ENCODE measurements at regions not wholly inside any gene's neighbourhood (a gene's known extent, or its start where the extent isn't known, plus 50 kb on each side); places are given as distances from the start of the nearest gene placed in this dataset.

DNA sequence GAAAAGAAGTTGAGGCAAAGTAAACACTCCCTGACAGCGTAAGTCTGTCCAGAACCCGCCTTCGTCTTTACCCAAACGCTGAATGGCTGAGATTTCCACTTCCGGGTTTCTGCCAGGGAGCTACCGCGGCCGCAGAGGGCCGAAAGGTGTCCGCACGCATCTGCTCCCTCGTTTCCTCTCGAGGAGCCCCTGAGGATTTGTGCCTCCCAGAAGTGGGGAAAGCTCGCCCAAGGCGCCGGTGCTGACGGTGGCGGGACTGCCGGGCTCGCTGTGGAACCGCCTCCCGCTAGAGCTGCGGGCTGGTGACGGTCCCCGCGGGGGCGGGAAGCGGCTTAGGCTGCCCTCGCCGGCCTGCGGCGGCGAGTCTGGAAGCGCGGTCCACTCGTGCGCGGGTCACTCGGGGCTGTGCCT lies 1760.2 kb upstream of the DEFB115 start:
- Mint-ChIP-seq H3K27me3 (ENCODE audit: insufficient read depth, low read depth, poor library complexity) (peaks cover 2% of the 10 kb centered on the region), H3K9me3 (peaks cover 38% of the 10 kb centered on the region), H3K4me3 (no peak overlapping the region), H3K4me1 (no peaks in the 10 kb centered on the region), H3K27ac (no peak overlapping the region), H3K36me3 (ENCODE audit: low read depth) (peaks cover 15% of the 10 kb centered on the region)
- no peak overlapping the region for H3K27ac ChIP-seq (ENCODE audit: low read depth)
- TF ChIP-seq CREB1 (CRISPR knock-in tag; IDR thresholded peaks at IDR 0.05; ENCODE audit: low read depth), result no peak
- no peak for TF ChIP-seq ZNF331 (CRISPR knock-in tag; IDR thresholded peaks at IDR 0.05; ENCODE audit: low read depth)
- TF ChIP-seq JUNB (IDR thresholded peaks at IDR 0.05; ENCODE audit: unreplicated experiment), result no peak
- TF ChIP-seq, protein P1, sequence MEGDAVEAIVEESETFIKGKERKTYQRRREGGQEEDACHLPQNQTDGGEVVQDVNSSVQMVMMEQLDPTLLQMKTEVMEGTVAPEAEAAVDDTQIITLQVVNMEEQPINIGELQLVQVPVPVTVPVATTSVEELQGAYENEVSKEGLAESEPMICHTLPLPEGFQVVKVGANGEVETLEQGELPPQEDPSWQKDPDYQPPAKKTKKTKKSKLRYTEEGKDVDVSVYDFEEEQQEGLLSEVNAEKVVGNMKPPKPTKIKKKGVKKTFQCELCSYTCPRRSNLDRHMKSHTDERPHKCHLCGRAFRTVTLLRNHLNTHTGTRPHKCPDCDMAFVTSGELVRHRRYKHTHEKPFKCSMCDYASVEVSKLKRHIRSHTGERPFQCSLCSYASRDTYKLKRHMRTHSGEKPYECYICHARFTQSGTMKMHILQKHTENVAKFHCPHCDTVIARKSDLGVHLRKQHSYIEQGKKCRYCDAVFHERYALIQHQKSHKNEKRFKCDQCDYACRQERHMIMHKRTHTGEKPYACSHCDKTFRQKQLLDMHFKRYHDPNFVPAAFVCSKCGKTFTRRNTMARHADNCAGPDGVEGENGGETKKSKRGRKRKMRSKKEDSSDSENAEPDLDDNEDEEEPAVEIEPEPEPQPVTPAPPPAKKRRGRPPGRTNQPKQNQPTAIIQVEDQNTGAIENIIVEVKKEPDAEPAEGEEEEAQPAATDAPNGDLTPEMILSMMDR (conservative IDR thresholded peaks at IDR 0.05; ENCODE audit: low read depth in 2 of 2), result no peak
- TF ChIP-seq, protein P2, sequence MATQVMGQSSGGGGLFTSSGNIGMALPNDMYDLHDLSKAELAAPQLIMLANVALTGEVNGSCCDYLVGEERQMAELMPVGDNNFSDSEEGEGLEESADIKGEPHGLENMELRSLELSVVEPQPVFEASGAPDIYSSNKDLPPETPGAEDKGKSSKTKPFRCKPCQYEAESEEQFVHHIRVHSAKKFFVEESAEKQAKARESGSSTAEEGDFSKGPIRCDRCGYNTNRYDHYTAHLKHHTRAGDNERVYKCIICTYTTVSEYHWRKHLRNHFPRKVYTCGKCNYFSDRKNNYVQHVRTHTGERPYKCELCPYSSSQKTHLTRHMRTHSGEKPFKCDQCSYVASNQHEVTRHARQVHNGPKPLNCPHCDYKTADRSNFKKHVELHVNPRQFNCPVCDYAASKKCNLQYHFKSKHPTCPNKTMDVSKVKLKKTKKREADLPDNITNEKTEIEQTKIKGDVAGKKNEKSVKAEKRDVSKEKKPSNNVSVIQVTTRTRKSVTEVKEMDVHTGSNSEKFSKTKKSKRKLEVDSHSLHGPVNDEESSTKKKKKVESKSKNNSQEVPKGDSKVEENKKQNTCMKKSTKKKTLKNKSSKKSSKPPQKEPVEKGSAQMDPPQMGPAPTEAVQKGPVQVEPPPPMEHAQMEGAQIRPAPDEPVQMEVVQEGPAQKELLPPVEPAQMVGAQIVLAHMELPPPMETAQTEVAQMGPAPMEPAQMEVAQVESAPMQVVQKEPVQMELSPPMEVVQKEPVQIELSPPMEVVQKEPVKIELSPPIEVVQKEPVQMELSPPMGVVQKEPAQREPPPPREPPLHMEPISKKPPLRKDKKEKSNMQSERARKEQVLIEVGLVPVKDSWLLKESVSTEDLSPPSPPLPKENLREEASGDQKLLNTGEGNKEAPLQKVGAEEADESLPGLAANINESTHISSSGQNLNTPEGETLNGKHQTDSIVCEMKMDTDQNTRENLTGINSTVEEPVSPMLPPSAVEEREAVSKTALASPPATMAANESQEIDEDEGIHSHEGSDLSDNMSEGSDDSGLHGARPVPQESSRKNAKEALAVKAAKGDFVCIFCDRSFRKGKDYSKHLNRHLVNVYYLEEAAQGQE (IDR thresholded peaks at IDR 0.05; ENCODE audit: unreplicated experiment), result no peak
- no peak for TF ChIP-seq ZNF114 (CRISPR knock-in tag; IDR thresholded peaks at IDR 0.05)
- TF ChIP-seq POLR2AphosphoS5 (IDR thresholded peaks at IDR 0.05; ENCODE audit: low read depth), result no peak
- TF ChIP-seq EZH2 (IDR thresholded peaks at IDR 0.05; ENCODE audit: low read depth, unreplicated experiment), result no peak
- TF ChIP-seq NANOG (IDR thresholded peaks at IDR 0.05; ENCODE audit: borderline replicate concordance), result no peak
- no peak for TF ChIP-seq EZH2phosphoT487 (IDR thresholded peaks at IDR 0.05; ENCODE audit: unreplicated experiment)
- TF ChIP-seq, protein P3, sequence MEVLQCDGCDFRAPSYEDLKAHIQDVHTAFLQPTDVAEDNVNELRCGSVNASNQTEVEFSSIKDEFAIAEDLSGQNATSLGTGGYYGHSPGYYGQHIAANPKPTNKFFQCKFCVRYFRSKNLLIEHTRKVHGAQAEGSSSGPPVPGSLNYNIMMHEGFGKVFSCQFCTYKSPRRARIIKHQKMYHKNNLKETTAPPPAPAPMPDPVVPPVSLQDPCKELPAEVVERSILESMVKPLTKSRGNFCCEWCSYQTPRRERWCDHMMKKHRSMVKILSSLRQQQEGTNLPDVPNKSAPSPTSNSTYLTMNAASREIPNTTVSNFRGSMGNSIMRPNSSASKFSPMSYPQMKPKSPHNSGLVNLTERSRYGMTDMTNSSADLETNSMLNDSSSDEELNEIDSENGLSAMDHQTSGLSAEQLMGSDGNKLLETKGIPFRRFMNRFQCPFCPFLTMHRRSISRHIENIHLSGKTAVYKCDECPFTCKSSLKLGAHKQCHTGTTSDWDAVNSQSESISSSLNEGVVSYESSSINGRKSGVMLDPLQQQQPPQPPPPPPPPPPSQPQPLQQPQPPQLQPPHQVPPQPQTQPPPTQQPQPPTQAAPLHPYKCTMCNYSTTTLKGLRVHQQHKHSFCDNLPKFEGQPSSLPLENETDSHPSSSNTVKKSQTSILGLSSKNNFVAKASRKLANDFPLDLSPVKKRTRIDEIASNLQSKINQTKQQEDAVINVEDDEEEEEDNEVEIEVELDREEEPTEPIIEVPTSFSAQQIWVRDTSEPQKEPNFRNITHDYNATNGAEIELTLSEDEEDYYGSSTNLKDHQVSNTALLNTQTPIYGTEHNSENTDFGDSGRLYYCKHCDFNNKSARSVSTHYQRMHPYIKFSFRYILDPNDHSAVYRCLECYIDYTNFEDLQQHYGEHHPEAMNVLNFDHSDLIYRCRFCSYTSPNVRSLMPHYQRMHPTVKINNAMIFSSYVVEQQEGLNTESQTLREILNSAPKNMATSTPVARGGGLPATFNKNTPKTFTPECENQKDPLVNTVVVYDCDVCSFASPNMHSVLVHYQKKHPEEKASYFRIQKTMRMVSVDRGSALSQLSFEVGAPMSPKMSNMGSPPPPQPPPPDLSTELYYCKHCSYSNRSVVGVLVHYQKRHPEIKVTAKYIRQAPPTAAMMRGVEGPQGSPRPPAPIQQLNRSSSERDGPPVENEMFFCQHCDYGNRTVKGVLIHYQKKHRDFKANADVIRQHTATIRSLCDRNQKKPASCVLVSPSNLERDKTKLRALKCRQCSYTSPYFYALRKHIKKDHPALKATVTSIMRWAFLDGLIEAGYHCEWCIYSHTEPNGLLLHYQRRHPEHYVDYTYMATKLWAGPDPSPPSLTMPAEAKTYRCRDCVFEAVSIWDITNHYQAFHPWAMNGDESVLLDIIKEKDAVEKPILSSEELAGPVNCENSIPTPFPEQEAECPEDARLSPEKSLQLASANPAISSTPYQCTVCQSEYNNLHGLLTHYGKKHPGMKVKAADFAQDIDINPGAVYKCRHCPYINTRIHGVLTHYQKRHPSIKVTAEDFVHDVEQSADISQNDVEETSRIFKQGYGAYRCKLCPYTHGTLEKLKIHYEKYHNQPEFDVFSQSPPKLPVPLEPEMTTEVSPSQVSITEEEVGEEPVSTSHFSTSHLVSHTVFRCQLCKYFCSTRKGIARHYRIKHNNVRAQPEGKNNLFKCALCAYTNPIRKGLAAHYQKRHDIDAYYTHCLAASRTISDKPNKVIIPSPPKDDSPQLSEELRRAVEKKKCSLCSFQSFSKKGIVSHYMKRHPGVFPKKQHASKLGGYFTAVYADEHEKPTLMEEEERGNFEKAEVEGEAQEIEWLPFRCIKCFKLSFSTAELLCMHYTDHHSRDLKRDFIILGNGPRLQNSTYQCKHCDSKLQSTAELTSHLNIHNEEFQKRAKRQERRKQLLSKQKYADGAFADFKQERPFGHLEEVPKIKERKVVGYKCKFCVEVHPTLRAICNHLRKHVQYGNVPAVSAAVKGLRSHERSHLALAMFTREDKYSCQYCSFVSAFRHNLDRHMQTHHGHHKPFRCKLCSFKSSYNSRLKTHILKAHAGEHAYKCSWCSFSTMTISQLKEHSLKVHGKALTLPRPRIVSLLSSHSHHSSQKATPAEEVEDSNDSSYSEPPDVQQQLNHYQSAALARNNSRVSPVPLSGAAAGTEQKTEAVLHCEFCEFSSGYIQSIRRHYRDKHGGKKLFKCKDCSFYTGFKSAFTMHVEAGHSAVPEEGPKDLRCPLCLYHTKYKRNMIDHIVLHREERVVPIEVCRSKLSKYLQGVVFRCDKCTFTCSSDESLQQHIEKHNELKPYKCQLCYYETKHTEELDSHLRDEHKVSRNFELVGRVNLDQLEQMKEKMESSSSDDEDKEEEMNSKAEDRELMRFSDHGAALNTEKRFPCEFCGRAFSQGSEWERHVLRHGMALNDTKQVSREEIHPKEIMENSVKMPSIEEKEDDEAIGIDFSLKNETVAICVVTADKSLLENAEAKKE (CRISPR knock-in tag; IDR thresholded peaks at IDR 0.05), result no peak
- no peak for TF ChIP-seq STAT1 (IDR thresholded peaks at IDR 0.05; ENCODE audit: unreplicated experiment)
- TF ChIP-seq, protein P4, sequence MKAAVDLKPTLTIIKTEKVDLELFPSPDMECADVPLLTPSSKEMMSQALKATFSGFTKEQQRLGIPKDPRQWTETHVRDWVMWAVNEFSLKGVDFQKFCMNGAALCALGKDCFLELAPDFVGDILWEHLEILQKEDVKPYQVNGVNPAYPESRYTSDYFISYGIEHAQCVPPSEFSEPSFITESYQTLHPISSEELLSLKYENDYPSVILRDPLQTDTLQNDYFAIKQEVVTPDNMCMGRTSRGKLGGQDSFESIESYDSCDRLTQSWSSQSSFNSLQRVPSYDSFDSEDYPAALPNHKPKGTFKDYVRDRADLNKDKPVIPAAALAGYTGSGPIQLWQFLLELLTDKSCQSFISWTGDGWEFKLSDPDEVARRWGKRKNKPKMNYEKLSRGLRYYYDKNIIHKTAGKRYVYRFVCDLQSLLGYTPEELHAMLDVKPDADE (IDR thresholded peaks at IDR 0.05), result no peak
- H3K4me1 ChIP-seq (ENCODE audit: insufficient read depth), result no peaks in the 10 kb centered on the region
- H3K27me3 ChIP-seq (ENCODE audit: insufficient read depth), result no peaks in the 10 kb centered on the region
- H3K4me2 ChIP-seq, result no peak overlapping the region
- H3K36me3 ChIP-seq (ENCODE audit: insufficient read depth), result no peaks in the 10 kb centered on the region
- H3K4me3 ChIP-seq, result no peak overlapping the region
- no peaks in the 10 kb centered on the region for H3F3A ChIP-seq (replicated peaks; ENCODE audit: low read depth)
- H4K20me1 ChIP-seq (replicated peaks; ENCODE audit: insufficient read depth), result no peaks in the 10 kb centered on the region
- ATAC-seq (no peak), DNase-seq (ENCODE audit: low spot score) (no peak)
- H3K79me2 ChIP-seq (replicated peaks; ENCODE audit: insufficient read depth), result no peaks in the 10 kb centered on the region
- no peak overlapping the region for H2AFZ ChIP-seq
- no peaks in the 10 kb centered on the region for H3K9me2 ChIP-seq (ENCODE audit: insufficient read depth)
